ENCODE measurements at regions not wholly inside any gene's neighbourhood (a gene's known extent, or its start where the extent isn't known, plus 50 kb on each side); places are given as distances from the start of the nearest gene placed in this dataset.

- TF ChIP-seq CTCF (IDR thresholded peaks at IDR 0.05 in 8 of 11, conservative IDR thresholded peaks at IDR 0.05 in 3 of 11), result no peak
- no peak for TF ChIP-seq POLR2AphosphoS5 (IDR thresholded peaks at IDR 0.05)
Observed at GRCh38 chr10:4686644-4686996, 139.4 kb upstream of the AKR1E2 start.
